Activated naive CD4-positive, alpha-beta T cell treated with anti-CD3 and anti-CD28 coated beads for 36 hours (primary cell): ENCODE measurements at regions not wholly inside any gene's neighbourhood (a gene's known extent, or its start where the extent isn't known, plus 50 kb on each side); places are given as distances from the start of the nearest gene placed in this dataset.

Experiments used
- CTCF ChIA-PET: fragments of 350-600 bp; sonication (Branson Sonifier 250); formaldehyde crosslinking; loops from one replicate; lab custom pipeline; 2021; ENCODE audit warnings: antibody characterized with exemption; lab: Charles Lee
- DNase-seq: peaks from one replicate; pipeline ENCODE4 v3.0.0-alpha.2; 2020
- H3K27ac Mint-ChIP-seq: one replicate; pipeline ENCODE4 v1.8.0; 2021; ENCODE audit warnings: mild to moderate bottlenecking, mixed read lengths
- H3K27me3 Mint-ChIP-seq: one replicate; pipeline ENCODE4 v1.8.0; 2021; ENCODE audit warnings: low read depth, mixed read lengths
- H3K36me3 Mint-ChIP-seq: one replicate; pipeline ENCODE4 v1.8.0; 2021; ENCODE audit warnings: low read depth, mixed read lengths
- H3K4me1 Mint-ChIP-seq: one replicate; pipeline ENCODE4 v1.8.0; 2021; ENCODE audit warnings: low read depth, mixed read lengths
- H3K4me3 Mint-ChIP-seq: one replicate; pipeline ENCODE4 v1.8.0; 2021; ENCODE audit warnings: mild to moderate bottlenecking, moderate library complexity, mixed read lengths
- H3K9me3 Mint-ChIP-seq: one replicate; pipeline ENCODE4 v1.8.0; 2021; ENCODE audit warnings: mixed read lengths
- intact Hi-C: fragments of 100-400 bp; cut with micrococcal nuclease; formaldehyde crosslinking; loops from one replicate; pipeline ENCODE4 v1.15.1; 2023

- no peak for DNase-seq
Observed at GRCh38 chr18:78571831-78572347, 407.7 kb upstream of the SALL3 start.

GRCh38 chr18:78573773-78574172 is 405.8 kb upstream of the SALL3 start:
- no peak for DNase-seq
- Mint-ChIP-seq H3K36me3 (no peaks in the 10 kb centered on the region), H3K27ac (no peak overlapping the region), H3K9me3 (peaks cover 23% of the 10 kb centered on the region), H3K4me1 (no peaks in the 10 kb centered on the region), H3K4me3 (no peak overlapping the region), H3K27me3 (no peaks in the 10 kb centered on the region)
- CTCF ChIA-PET = no interaction called here
- intact Hi-C loops = no loop called here

More at GRCh38 chr18:78571831-78572347, 407.7 kb upstream of the SALL3 start:
- H3K4me1 Mint-ChIP-seq = no peaks in the 10 kb centered on the region
- no peaks in the 10 kb centered on the region for H3K36me3 Mint-ChIP-seq
- H3K4me3 Mint-ChIP-seq = no peak overlapping the region
- intact Hi-C loops = no loop called here
- CTCF ChIA-PET = no interaction called here
- H3K27me3 Mint-ChIP-seq = no peaks in the 10 kb centered on the region
- H3K9me3 Mint-ChIP-seq = peaks cover 31% of the 10 kb centered on the region
- no peak overlapping the region for H3K27ac Mint-ChIP-seq

GRCh38 chr18:78576967-78577366 is 402.7 kb upstream of the SALL3 start:
- Mint-ChIP-seq H3K9me3 (peaks cover 16% of the 10 kb centered on the region), H3K27ac (no peak overlapping the region), H3K36me3 (no peaks in the 10 kb centered on the region), H3K4me3 (no peak overlapping the region), H3K27me3 (no peaks in the 10 kb centered on the region), H3K4me1 (no peaks in the 10 kb centered on the region)
- intact Hi-C loops = no loop called here
- DNase-seq = no peak
- CTCF ChIA-PET = no interaction called here

GRCh38 chr18:78579449-78579848 is 400.2 kb upstream of the SALL3 start:
- Mint-ChIP-seq H3K4me3 (no peak overlapping the region), H3K9me3 (peaks cover 5% of the 10 kb centered on the region), H3K27me3 (no peaks in the 10 kb centered on the region)

GRCh38 chr18:78579854-78580577 is 399.6 kb upstream of the SALL3 start:
- Mint-ChIP-seq H3K27ac (no peak overlapping the region), H3K4me1 (no peaks in the 10 kb centered on the region), H3K9me3 (peaks cover 2% of the 10 kb centered on the region), H3K27me3 (no peaks in the 10 kb centered on the region), H3K4me3 (no peak overlapping the region), H3K36me3 (no peaks in the 10 kb centered on the region)
- intact Hi-C loops = no loop called here
- DNase-seq = no peak
- CTCF ChIA-PET = no interaction called here

More at GRCh38 chr18:78579449-78579848, 400.2 kb upstream of the SALL3 start:
- CTCF ChIA-PET = no interaction called here
- Mint-ChIP-seq H3K36me3 (no peaks in the 10 kb centered on the region), H3K27ac (no peak overlapping the region), H3K4me1 (no peaks in the 10 kb centered on the region)
- no peak for DNase-seq
- intact Hi-C loops = no loop called here

GRCh38 chr18:78580835-78581339 is 398.7 kb upstream of the SALL3 start:
- Mint-ChIP-seq H3K36me3 (no peaks in the 10 kb centered on the region), H3K27me3 (no peaks in the 10 kb centered on the region), H3K9me3 (no peaks in the 10 kb centered on the region), H3K4me3 (no peak overlapping the region), H3K4me1 (no peaks in the 10 kb centered on the region), H3K27ac (no peak overlapping the region)
- DNase-seq = no peak
- intact Hi-C loops = no loop called here
- CTCF ChIA-PET = no interaction called here

GRCh38 chr18:78582181-78582709 is 397.4 kb upstream of the SALL3 start:
- Mint-ChIP-seq H3K4me1 (no peaks in the 10 kb centered on the region), H3K27ac (no peak overlapping the region), H3K4me3 (no peak overlapping the region), H3K27me3 (no peaks in the 10 kb centered on the region), H3K9me3 (no peaks in the 10 kb centered on the region), H3K36me3 (no peaks in the 10 kb centered on the region)
- CTCF ChIA-PET = interaction anchor here (0.6 kb wide), 1 partner anchor 161 kb away, joined by 3 read pairs; no protein-coding TSS in a partner anchor
- intact Hi-C loops = no loop called here
- DNase-seq = no peak

GRCh38 chr18:78582898-78583738 is 396.5 kb upstream of the SALL3 start:
- CTCF ChIA-PET = interaction anchor here (0.6 to 0.7 kb wide), 2 partner anchors 9 to 161 kb away, joined by 3 read pairs; no protein-coding TSS in a partner anchor
- Mint-ChIP-seq H3K27me3 (no peaks in the 10 kb centered on the region), H3K4me3 (no peak overlapping the region)

GRCh38 chr18:78583739-78584458 is 395.7 kb upstream of the SALL3 start:
- H3K36me3 Mint-ChIP-seq = no peaks in the 10 kb centered on the region
- no peaks in the 10 kb centered on the region for H3K4me1 Mint-ChIP-seq
- CTCF ChIA-PET = interaction anchor here (0.7 kb wide), 1 partner anchor 8 kb away, joined by 3 read pairs; no protein-coding TSS in a partner anchor
- H3K9me3 Mint-ChIP-seq = no peaks in the 10 kb centered on the region
- H3K27ac Mint-ChIP-seq = no peak overlapping the region
- H3K27me3 Mint-ChIP-seq = no peaks in the 10 kb centered on the region
- DNase-seq = no peak
- intact Hi-C loops = no loop called here
- no peak overlapping the region for H3K4me3 Mint-ChIP-seq

More at GRCh38 chr18:78582898-78583738, 396.5 kb upstream of the SALL3 start:
- H3K9me3 Mint-ChIP-seq = no peaks in the 10 kb centered on the region
- intact Hi-C loops = no loop called here
- no peaks in the 10 kb centered on the region for H3K36me3 Mint-ChIP-seq
- DNase-seq = no peak
- no peaks in the 10 kb centered on the region for H3K4me1 Mint-ChIP-seq
- no peak overlapping the region for H3K27ac Mint-ChIP-seq

- Mint-ChIP-seq H3K27ac (no peak overlapping the region), H3K27me3 (no peaks in the 10 kb centered on the region), H3K36me3 (no peaks in the 10 kb centered on the region), H3K4me3 (no peak overlapping the region), H3K4me1 (no peaks in the 10 kb centered on the region), H3K9me3 (no peaks in the 10 kb centered on the region)
- DNase-seq = no peak
- CTCF ChIA-PET = no interaction called here
- intact Hi-C loops = no loop called here
Observed at GRCh38 chr18:78584459-78585022, 395.1 kb upstream of the SALL3 start.

- no peak overlapping the region for H3K4me3 Mint-ChIP-seq
- H3K4me1 Mint-ChIP-seq = no peaks in the 10 kb centered on the region
- DNase-seq = no peak
- no peaks in the 10 kb centered on the region for H3K36me3 Mint-ChIP-seq
- no peaks in the 10 kb centered on the region for H3K9me3 Mint-ChIP-seq
- CTCF ChIA-PET = no interaction called here
- H3K27ac Mint-ChIP-seq = no peak overlapping the region
- H3K27me3 Mint-ChIP-seq = no peaks in the 10 kb centered on the region
- intact Hi-C loops = no loop called here
Observed at GRCh38 chr18:78586586-78586985, 393.0 kb upstream of the SALL3 start.
